Activated naive CD8-positive, alpha-beta T cell treated with anti-CD3 and anti-CD28 coated beads for 36 hours (primary cell): ENCODE measurements at regions not wholly inside any gene's neighbourhood (a gene's known extent, or its start where the extent isn't known, plus 50 kb on each side); places are given as distances from the start of the nearest gene placed in this dataset.

Source experiments
- DNase-seq: peaks from one replicate; pipeline ENCODE4 v3.0.0; 2021
- H3K27ac Mint-ChIP-seq: one replicate; pipeline ENCODE4 v1.8.0; 2022; ENCODE audit warnings: mild to moderate bottlenecking, moderate library complexity, mixed read lengths
- H3K27me3 Mint-ChIP-seq: one replicate; pipeline ENCODE4 v1.8.0; 2022; ENCODE audit warnings: mild to moderate bottlenecking, mixed read lengths
- H3K36me3 Mint-ChIP-seq: one replicate; pipeline ENCODE4 v1.8.0; 2021; ENCODE audit warnings: mild to moderate bottlenecking, mixed read lengths
- H3K4me1 Mint-ChIP-seq: one replicate; pipeline ENCODE4 v1.8.0; 2021; ENCODE audit warnings: mixed read lengths
- H3K4me3 Mint-ChIP-seq: one replicate; pipeline ENCODE4 v1.8.0; 2022; ENCODE audit warnings: mild to moderate bottlenecking, moderate library complexity, mixed read lengths
- H3K9me3 Mint-ChIP-seq: one replicate; pipeline ENCODE4 v1.8.0; 2022; ENCODE audit warnings: mixed read lengths

- no peak for DNase-seq
- H3K27me3 Mint-ChIP-seq = peaks cover 12% of the 10 kb centered on the region
- no peak overlapping the region for H3K4me3 Mint-ChIP-seq
- no peaks in the 10 kb centered on the region for H3K36me3 Mint-ChIP-seq
- H3K4me1 Mint-ChIP-seq = no peaks in the 10 kb centered on the region
- no peak overlapping the region for H3K27ac Mint-ChIP-seq
- H3K9me3 Mint-ChIP-seq = no peaks in the 10 kb centered on the region
Measured at GRCh38 chr11:13114566-13115379, 105.7 kb downstream of the RASSF10 start.

- no peaks in the 10 kb centered on the region for H3K4me1 Mint-ChIP-seq
- no peak for DNase-seq
- H3K27ac Mint-ChIP-seq = no peak overlapping the region
- H3K27me3 Mint-ChIP-seq = peaks cover 12% of the 10 kb centered on the region
- H3K36me3 Mint-ChIP-seq = no peaks in the 10 kb centered on the region
- H3K4me3 Mint-ChIP-seq = no peak overlapping the region
- H3K9me3 Mint-ChIP-seq = no peaks in the 10 kb centered on the region
Measured at GRCh38 chr11:13115380-13115675, 106.2 kb downstream of the RASSF10 start.

GRCh38 chr11:13116491-13116890 is 107.4 kb downstream of the RASSF10 start:
- Mint-ChIP-seq H3K27me3 (peaks cover 12% of the 10 kb centered on the region), H3K9me3 (no peaks in the 10 kb centered on the region), H3K36me3 (no peaks in the 10 kb centered on the region), H3K27ac (no peak overlapping the region), H3K4me1 (no peaks in the 10 kb centered on the region), H3K4me3 (no peak overlapping the region)
- no peak for DNase-seq

GRCh38 chr11:13117344-13117743 is 108.2 kb downstream of the RASSF10 start:
- Mint-ChIP-seq H3K4me3 (no peak overlapping the region), H3K27ac (no peak overlapping the region), H3K4me1 (no peaks in the 10 kb centered on the region), H3K36me3 (no peaks in the 10 kb centered on the region), H3K9me3 (no peaks in the 10 kb centered on the region), H3K27me3 (peaks cover 15% of the 10 kb centered on the region)
- DNase-seq = no peak

GRCh38 chr11:13118194-13118593 is 109.1 kb downstream of the RASSF10 start:
- no peak for DNase-seq
- Mint-ChIP-seq H3K9me3 (peaks cover 2% of the 10 kb centered on the region), H3K27ac (no peak overlapping the region), H3K36me3 (no peaks in the 10 kb centered on the region), H3K4me3 (no peak overlapping the region), H3K4me1 (no peaks in the 10 kb centered on the region), H3K27me3 (peaks cover 21% of the 10 kb centered on the region)

- H3K9me3 Mint-ChIP-seq = peaks cover 4% of the 10 kb centered on the region
- H3K36me3 Mint-ChIP-seq = no peaks in the 10 kb centered on the region
- H3K4me3 Mint-ChIP-seq = no peak overlapping the region
- H3K27me3 Mint-ChIP-seq = peaks cover 24% of the 10 kb centered on the region
- H3K27ac Mint-ChIP-seq = no peak overlapping the region
- H3K4me1 Mint-ChIP-seq = no peaks in the 10 kb centered on the region
- no peak for DNase-seq
Measured at GRCh38 chr11:13118650-13119049, 109.5 kb downstream of the RASSF10 start.

GRCh38 chr11:13119361-13119760 is 110.2 kb downstream of the RASSF10 start:
- Mint-ChIP-seq H3K27me3 (peaks cover 28% of the 10 kb centered on the region), H3K27ac (no peak overlapping the region), H3K4me3 (no peak overlapping the region), H3K36me3 (no peaks in the 10 kb centered on the region), H3K9me3 (peaks cover 4% of the 10 kb centered on the region), H3K4me1 (no peaks in the 10 kb centered on the region)
- no peak for DNase-seq

GRCh38 chr11:13119941-13120520 is 110.9 kb downstream of the RASSF10 start:
- H3K4me3 Mint-ChIP-seq = no peak overlapping the region
- H3K36me3 Mint-ChIP-seq = no peaks in the 10 kb centered on the region
- H3K27me3 Mint-ChIP-seq = peaks cover 33% of the 10 kb centered on the region
- peaks cover 4% of the 10 kb centered on the region for H3K9me3 Mint-ChIP-seq
- H3K4me1 Mint-ChIP-seq = no peaks in the 10 kb centered on the region
- no peak overlapping the region for H3K27ac Mint-ChIP-seq
- DNase-seq = no peak

- Mint-ChIP-seq H3K27ac (no peak overlapping the region), H3K9me3 (peaks cover 4% of the 10 kb centered on the region), H3K4me1 (no peaks in the 10 kb centered on the region), H3K4me3 (no peak overlapping the region), H3K36me3 (no peaks in the 10 kb centered on the region), H3K27me3 (peaks cover 36% of the 10 kb centered on the region)
- DNase-seq = no peak
Measured at GRCh38 chr11:13120691-13121090, 111.6 kb downstream of the RASSF10 start.

- DNase-seq = no peak
- no peaks in the 10 kb centered on the region for H3K36me3 Mint-ChIP-seq
- no peak overlapping the region for H3K27ac Mint-ChIP-seq
- H3K4me1 Mint-ChIP-seq = no peaks in the 10 kb centered on the region
- H3K27me3 Mint-ChIP-seq = peaks cover 35% of the 10 kb centered on the region
- H3K4me3 Mint-ChIP-seq = no peak overlapping the region
- peaks cover 4% of the 10 kb centered on the region for H3K9me3 Mint-ChIP-seq
Measured at GRCh38 chr11:13126430-13126829, 117.3 kb downstream of the RASSF10 start.

- Mint-ChIP-seq H3K9me3 (peaks cover 4% of the 10 kb centered on the region), H3K36me3 (no peaks in the 10 kb centered on the region), H3K4me3 (no peak overlapping the region), H3K4me1 (no peaks in the 10 kb centered on the region), H3K27ac (no peak overlapping the region), H3K27me3 (peaks cover 33% of the 10 kb centered on the region)
- no peak for DNase-seq
Measured at GRCh38 chr11:13127161-13127560, 118.0 kb downstream of the RASSF10 start.

- Mint-ChIP-seq H3K27me3 (peaks cover 23% of the 10 kb centered on the region), H3K9me3 (peaks cover under 1% of the 10 kb centered on the region), H3K27ac (no peak overlapping the region), H3K36me3 (no peaks in the 10 kb centered on the region), H3K4me1 (no peaks in the 10 kb centered on the region), H3K4me3 (no peak overlapping the region)
- no peak for DNase-seq
Measured at GRCh38 chr11:13128354-13128753, 119.2 kb downstream of the RASSF10 start.

- no peaks in the 10 kb centered on the region for H3K36me3 Mint-ChIP-seq
- no peak for DNase-seq
- peaks cover 2% of the 10 kb centered on the region for H3K9me3 Mint-ChIP-seq
Measured at GRCh38 chr11:13134066-13134465, 125.0 kb downstream of the RASSF10 start.

GRCh38 chr11:13134886-13135285 is 125.8 kb downstream of the RASSF10 start:
- no peak for DNase-seq
- H3K4me3 Mint-ChIP-seq = no peak overlapping the region
- H3K9me3 Mint-ChIP-seq = peaks cover 2% of the 10 kb centered on the region
- H3K36me3 Mint-ChIP-seq = no peaks in the 10 kb centered on the region
- no peaks in the 10 kb centered on the region for H3K4me1 Mint-ChIP-seq
- peaks cover 20% of the 10 kb centered on the region for H3K27me3 Mint-ChIP-seq
- H3K27ac Mint-ChIP-seq = no peak overlapping the region

More at GRCh38 chr11:13134066-13134465, 125.0 kb downstream of the RASSF10 start:
- peaks cover 20% of the 10 kb centered on the region for H3K27me3 Mint-ChIP-seq
- H3K4me3 Mint-ChIP-seq = no peak overlapping the region
- no peak overlapping the region for H3K27ac Mint-ChIP-seq
- H3K4me1 Mint-ChIP-seq = no peaks in the 10 kb centered on the region

- Mint-ChIP-seq H3K36me3 (no peaks in the 10 kb centered on the region), H3K27ac (no peak overlapping the region), H3K27me3 (peaks cover 17% of the 10 kb centered on the region), H3K4me1 (no peaks in the 10 kb centered on the region), H3K4me3 (no peak overlapping the region), H3K9me3 (peaks cover 2% of the 10 kb centered on the region)
- DNase-seq = no peak
Measured at GRCh38 chr11:13135385-13136271, 126.5 kb downstream of the RASSF10 start.
